ENCODE measurements at regions not wholly inside any gene's neighbourhood (a gene's known extent, or its start where the extent isn't known, plus 50 kb on each side); places are given as distances from the start of the nearest gene placed in this dataset.
"Not testable (repeated sequence)": the region's sequence is repeated elsewhere in the genome, so short reads cannot be mapped to it uniquely, and the experiment has no call there.

DNA sequence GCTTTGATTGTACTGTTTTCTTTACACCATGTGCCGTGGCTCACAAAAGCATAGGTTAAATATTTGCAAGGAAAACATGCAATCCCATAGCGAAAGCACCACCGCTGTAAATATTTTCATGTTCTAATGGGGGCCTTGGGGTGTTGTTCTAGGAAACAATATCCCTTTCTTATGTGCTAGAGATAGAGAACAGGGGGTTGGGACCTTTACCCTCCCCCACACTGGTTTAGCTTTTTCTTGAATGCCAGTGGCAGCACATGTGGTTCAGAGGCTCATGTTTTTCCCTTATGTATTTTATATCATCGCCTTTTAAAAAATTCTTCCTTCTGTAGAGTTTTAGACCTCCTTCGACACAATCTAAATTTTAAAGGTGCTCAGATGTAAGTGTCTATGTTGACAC lies 422.6 kb upstream of the TENM3 start:
- DNase-seq (ENCODE audit: low spot score), result no peak

DNA sequence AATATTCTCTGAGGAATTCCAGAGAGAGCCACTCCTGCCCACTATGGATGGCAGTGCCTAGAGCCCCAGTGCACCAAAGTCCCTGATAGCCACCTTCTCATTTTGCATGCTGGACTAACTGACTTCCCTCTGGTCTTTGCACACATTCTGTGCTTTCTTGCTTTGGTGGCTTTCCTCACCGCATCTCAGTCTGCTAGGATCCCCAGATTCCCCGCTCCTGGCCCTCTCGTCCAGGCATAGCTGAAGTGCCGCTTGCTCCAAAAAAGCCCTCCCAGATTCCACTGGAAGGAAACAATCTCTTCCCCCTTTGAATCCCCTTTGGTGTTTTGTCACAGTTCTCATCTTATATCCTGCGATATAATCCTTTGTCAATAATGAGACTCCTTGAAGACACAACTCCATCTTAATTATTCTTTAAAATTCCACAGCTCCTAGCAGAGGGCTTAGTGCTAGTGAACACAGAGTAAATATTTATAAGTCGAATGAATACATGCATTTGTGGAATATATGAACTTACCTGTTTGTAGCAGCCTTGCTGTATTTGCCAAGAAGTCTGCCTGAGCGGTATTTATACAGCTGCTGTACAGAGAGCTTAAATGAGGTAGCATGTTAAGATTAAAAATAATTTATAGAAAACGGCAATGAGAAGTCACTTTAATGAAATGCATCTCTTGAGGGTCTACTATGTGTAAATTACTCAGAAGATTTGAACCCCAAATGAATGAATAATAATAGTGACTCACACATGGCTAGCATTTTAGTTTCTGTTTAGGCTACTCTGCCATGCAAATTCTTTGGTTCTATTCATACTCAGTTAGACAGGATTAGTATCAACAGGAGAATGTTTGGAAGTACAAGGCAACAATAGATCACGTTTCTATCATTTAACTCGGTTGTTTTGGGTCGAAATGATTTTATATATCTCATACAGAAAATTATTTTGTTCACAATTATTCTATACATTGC lies 421.9 kb upstream of the TENM3 start:
- DNase-seq (ENCODE audit: low spot score), result no peak

DNA sequence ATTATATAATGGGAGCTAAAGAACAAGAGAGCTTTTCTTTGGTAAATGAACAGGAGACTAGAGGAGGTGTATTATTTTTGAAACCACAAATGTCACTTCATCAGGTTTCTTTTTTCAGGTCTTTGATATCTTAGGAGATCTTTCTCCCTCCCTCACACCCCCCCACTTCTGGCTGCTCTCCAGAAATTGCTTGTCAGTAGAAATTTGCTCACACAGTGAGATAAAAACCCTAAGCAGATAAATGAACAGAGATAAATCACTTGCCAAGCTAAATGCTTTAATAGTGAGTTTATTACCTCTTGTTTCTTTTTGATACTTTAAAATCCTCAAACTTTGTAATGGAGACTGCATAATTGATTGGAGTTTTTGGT lies 421.2 kb upstream of the TENM3 start:
- no peak for DNase-seq (ENCODE audit: low spot score)

DNA sequence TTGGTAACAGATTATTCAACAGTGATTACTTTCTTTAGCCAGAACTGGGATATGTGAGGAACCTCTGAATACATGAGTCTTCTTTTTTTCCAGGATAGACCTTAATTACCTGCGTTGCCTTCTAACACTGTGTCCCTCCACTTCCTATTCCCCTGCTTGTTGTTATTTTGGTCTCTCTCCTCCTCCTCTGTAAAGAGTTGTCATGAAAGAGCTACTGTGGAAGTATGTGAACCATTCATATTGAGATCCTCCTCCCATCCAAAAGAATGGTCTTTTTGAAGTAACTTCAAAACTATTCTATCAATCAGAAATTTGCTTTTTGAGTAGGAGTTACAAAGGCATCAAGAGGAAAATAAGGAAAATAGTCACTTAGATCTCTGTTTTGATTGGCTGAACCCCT lies 420.0 kb upstream of the TENM3 start:
- no peak for DNase-seq (ENCODE audit: low spot score)

DNA sequence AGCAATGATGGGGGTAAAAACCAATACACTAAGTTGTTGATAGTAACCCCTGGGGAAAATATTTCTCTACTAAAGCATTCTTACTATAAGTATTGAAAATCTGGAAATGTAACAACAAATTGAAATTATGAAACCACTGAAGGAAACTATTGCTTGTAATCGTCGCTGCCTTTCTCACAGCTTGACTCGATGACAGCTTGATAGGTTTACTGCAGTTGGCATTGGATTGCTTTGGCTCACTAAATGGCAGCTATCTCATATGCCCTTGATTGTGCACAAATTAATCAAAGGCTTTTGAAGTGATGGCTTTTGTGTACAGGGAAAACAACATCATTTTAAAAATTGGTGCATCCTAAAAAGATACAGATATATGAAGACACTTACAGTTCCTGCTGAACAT lies 419.6 kb upstream of the TENM3 start:
- DNase-seq (ENCODE audit: low spot score), result no peak

DNA sequence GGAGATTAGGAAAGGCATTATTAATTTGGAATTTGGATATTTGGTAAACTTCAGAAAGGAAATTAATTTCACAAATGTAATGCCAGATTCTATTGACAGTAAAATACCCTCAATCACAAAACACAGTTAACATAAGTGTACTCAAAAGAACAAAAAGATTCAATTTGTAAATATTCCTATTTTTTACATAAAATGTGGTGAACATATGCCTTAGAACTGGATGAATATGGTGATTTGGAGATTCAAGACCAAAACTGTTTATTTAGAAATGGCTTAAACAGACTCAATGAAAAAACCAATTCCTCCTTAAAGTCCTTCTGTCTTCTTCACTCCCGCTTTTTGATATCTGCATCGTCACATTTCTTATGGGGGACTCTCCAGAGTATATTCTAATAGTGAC lies 417.6 kb upstream of the TENM3 start:
- no peak for DNase-seq (ENCODE audit: low spot score)

DNA sequence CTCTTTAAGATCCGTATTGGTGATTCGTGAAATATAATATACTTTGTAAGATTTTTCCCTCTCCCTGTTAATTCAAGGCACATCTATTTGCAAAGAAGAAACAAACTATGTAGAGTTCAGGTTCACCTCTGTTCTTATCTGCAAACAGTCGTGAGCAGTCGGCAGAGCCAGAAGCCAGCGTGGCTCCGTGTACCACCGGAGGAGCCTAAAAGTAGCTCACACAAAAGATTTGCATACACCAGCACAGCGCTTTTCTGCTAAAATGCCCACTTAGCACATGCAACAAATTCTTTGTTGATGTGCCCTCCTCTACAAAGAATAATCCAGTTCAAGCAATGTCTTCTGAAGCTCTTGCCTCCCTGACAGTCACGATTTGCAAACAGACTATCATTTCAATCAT lies 416.0 kb upstream of the TENM3 start:
- DNase-seq (ENCODE audit: low spot score), result no peak

DNA sequence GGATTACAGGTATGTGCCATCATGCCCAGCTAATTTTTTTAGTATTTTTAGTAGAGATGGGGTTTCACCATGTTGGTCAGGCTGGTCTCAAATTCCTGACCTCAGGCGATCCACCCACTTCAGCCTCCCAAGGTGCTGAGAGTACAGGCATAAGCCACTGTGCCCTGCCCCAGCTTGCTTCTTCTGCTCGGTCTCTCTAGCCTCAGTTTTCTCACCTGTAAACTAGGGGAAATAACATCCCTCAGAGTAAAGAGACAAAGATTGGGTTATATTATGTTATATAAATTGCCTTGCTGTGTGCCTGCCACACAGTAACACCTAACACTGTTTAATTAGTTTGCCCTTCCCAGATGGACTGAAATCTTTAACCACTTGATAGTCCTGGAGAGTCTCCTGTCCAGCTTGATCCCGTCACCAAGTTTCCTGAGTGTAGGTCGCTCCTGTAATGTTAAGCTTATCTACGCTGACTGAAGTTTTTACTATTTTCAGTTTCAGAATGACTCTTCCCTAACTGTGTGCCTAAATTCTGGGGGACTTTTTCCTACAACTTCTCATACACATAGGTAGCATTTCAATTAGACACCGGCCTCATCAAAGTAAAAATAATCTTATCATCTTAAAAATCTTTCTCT lies 412.7 kb upstream of the TENM3 start:
- DNase-seq (ENCODE audit: low spot score), result no peak

DNA sequence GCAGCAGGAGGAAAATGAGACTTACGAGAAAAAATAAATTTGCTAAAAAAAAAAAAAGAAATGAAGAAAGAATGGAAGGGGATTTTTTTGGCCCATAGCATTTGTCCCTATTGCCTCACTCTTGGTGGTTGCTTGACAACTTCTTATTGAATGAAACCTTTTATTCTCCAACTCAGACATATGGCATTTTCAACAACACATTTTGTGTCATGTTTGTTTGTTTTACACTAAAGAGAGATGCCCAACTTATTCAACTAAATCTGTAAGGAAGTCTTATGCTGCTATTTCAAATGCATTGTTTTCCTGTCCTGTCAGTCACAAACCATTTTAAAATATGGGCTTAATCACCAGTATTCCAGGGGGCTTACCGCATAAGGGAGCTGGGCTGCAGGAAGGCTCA lies 409.1 kb upstream of the TENM3 start:
- DNase-seq (ENCODE audit: low spot score), result no peak

DNA sequence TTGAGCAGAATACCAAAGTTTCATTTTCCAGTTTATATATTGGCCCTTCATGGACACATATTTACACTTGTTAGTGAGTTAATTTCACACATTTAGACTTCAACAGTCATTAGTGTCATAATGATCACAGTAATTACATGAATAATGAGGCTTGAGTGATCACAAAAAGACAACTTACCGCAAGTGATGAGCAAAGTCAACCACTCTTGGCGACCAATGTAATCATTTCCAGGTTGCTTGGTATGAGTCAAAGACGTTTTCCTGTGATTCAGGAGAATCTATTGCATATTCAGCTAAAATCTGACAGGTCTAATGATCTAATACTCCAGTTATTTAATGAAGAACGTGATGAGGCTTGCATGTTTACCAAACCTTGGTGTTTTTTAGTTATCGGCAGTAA lies 407.9 kb upstream of the TENM3 start:
- no peak for DNase-seq (ENCODE audit: low spot score)

DNA sequence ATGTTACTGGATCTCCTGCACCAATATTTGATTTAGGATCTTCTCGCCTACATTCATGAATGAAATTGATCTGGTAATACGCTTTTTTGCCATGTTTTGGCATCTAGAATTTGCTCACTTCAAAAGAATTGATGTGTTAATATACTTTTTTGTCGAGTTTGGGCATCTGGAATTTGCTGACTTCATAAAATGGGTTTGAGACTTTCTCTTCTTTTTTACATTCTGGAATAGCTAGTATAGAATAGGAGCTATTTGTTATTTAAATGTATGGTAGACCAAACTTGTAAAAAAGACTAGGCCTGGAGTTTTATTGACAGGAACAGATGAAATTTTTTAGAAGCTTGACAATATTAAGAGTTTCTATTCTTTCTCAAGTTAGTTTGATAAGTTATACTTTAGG lies 404.9 kb upstream of the TENM3 start:
- DNase-seq (ENCODE audit: low spot score), result no peak

DNA sequence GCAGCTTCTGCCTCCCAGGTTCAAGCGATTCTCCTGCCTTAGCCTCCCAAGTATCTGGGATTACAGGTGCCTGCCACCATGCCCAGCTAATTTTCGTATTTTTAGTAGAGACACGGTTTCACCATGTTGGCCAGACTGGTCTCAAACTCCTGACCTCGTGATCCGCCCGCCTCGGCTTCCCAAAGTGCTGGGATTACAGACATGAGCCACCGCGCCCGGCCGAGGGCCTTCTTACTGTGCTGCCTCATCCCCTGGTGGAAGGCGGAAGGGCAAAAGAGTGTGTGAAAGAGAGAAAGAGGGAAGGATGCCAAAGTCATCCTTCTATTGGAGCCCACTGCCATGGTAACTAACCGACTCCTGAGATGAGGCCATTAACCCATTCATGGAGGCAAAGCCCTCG lies 399.4 kb upstream of the TENM3 start:
- not testable (repeated sequence) for DNase-seq (ENCODE audit: low spot score)

DNA sequence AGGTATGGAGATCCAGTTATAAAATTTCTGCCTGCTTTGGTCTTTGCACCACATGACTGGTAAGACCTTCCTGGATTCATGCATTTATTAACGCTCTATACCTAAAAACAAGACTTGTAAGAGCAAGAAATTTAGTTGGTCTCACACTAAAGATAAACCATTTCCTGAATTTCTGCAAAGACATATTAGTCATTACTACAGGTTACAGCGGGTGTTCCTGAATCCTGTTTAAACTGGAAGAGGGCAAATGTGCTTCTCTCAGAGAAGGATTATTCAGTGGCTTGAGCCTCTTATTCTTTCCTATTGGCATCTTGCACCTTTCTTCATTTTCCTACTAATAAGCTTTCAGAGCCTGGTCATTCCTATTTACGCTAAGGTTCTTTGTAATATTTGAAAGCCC lies 397.6 kb upstream of the TENM3 start:
- no peak for DNase-seq (ENCODE audit: low spot score)

DNA sequence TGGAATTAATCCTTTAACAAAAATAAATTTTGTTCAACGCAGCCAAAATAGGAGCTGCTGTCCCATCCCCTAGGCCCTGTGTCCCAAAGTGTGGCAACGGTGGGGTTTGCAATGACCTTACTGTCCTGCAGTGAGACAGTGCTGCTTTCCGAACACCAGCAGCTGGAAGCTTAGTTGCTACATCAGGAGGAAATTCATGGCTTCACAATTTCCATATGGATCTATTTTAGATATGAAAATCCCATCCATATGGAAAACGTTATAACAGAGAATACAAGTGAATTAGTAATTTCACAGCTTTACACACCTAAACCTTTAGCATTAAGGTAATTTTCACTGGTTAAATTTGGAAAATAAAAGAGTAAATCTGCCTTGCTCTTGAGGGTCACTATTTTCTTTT lies 396.3 kb upstream of the TENM3 start:
- DNase-seq (ENCODE audit: low spot score), result no peak

DNA sequence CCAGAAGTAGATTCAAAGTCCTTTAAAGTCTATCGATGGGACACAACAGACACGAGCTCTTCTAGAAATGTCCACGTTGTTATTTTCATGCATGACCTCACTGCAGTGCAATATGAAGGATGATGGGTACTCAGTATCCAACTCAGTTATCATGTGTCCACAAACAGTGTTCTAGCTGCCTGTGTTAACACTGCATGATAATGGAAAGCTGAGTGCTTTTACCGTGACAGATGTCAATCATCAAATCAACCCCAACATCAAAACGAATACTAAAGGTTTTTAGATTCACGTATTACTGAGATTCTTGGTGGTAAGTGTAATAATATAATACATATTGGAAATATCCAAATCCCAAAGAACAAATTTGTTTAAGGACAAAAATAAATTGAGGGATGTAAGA lies 394.8 kb upstream of the TENM3 start:
- no peak for DNase-seq (ENCODE audit: low spot score)

DNA sequence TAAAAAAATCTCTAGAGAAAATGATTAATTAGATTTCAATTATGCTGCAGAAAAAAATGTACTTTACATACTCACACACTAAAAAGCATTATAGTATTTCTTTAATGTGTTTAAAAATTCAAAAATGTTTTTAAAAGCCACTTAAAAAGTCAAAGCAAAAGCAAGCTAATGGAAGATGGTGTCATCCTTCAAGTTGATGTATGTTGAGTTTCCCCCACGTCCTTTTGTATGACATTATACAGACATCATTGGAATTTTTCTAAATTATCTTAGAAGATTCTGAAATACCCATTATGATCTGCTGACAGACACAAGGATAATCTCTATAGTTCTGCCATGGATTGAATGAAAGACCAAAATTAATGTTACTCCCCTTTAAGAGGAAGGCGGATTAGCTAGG lies 393.7 kb upstream of the TENM3 start:
- DNase-seq (ENCODE audit: low spot score), result no peak

DNA sequence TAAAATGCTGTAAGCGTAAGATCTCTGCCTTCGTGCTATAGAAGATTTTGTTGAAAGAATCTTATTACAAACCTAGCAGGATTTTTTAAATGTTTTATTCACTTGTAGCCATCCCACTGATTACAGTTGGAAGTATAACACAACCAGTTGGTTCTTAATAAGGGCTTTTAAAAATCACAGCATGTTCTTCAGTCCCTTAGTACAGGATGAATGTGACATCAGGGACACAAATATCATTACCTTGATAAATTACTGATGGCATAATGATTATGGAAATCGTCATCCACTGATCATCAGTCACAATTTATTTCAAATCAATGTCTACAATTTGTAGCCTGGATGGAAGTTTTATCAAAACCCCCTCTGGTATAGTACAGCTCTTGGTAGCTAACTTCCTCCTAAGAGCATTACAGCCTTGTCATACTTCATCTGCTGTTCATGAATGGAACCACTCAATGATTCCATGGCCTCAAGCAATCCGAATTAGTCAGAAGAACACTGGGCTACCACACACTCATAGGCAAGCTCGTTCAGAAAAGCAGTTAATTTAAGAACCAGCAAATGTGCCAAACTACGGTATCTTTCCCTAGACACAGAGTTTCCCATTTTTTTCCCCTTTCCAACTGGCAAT lies 389.2 kb upstream of the TENM3 start:
- DNase-seq (ENCODE audit: low spot score), result peak; percentile 86

DNA sequence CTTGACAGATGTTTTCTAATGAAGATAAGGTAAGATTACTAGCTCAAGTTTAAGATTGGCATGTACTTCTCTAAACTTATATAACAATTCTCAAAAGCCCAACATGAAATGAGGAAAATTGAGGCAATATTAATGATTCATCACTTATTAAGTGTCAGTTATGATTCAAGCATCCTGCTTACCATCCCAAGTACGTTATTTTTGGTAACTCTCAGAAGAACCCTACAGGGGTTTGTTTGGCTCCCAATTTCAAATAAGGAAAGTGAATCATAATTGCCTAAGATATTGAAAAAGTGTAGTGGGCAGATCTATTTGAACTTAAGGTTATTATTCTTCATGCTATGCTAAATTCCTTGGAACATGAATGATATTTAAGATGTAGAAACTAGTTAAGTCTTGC lies 387.9 kb upstream of the TENM3 start:
- no peak for DNase-seq (ENCODE audit: low spot score)

DNA sequence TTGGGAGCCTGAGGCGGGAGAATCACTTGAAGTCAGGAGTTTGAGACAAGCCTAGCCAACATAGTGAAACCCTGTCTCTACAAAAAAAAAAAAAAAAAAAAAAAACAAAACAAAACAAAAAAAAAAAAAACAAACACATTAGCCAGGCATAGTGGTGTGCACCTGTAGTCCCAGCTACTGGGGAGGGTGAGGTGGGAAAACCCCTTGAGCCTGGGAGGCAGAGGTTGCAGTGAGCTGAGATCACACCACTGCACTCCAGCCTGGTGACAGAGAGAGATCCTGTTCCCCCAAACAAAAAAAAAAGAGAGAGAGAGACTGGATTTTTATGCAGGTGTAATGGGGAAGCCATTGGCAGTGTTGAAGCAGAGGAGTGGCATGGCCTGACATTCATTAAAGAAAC lies 385.7 kb upstream of the TENM3 start:
- DNase-seq (ENCODE audit: low spot score), result not testable (repeated sequence)

DNA sequence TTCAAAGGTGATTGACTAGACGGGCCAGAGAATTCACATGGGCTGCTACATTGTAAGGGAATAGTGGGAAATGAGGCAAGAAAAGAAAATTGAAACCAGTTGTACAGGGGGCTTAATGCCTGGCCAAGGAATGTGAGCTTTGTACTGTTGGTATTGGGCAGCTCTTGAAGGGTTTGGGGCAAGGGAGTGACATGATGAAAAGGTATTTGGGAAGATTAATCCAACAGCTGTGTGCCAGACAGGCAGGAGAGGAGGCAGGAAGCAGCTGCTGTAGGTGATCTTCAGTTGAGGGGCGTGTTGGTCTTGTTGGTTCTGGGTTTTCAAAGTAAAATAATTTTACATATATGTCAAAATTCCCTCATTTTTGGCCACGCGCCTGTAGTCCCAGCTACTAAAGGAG lies 384.5 kb upstream of the TENM3 start:
- no peak for DNase-seq (ENCODE audit: low spot score)

DNA sequence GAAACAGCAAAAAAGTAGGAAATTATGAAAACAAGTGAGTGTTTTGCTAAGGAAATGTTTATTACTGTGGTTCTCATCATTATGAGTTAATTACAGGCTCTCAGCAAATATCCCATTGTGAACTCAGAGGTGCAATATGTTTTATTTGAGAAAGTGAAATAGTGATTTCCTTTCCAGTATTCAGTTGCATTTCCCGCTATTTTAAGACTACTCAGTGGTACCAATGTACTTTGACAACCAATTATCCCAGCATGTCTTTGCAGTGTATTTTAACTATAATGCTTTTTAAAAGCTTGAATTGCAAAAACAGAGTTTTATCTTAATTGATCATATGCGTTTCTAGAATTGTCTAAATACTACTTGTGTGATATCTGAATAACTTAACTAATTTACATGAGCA lies 383.8 kb upstream of the TENM3 start:
- no peak for DNase-seq (ENCODE audit: low spot score)

DNA sequence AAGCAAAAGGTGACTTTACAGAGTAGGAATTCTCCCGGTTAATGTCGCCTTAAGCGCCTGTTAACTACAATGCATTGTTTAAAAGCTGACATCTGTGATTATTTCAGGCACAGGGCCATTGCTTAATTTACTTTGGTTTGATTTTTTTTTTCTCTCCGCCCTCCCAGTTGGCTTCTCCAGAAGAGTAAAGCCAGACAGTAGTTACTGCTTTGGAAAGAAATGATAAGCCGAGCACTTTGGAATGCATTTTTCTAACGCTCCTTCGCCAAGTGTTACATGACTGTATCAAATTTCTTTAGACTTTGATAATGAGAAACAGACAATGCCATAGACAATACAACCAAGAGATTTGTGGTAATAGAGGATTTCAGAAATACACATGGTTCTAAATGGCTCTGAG lies 383.0 kb upstream of the TENM3 start:
- DNase-seq (ENCODE audit: low spot score), result no peak

DNA sequence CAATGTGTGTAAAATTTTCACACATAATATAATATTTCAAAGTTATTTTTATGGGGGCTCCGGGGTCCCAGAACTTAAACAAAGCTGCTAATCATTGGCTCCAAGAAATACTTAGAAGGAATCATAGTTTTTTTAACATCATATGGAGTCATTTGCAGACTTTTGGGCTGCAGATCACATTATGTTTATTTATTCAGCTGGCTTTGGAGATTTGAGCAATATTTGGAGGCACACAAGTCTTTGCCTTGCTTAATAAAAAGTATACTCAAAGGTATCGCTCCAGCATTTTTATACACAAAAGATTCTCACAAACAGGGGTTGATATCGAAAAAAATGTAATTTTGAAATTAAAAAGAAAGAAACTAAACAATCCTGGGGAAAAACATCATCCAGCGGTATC lies 382.5 kb upstream of the TENM3 start:
- no peak for DNase-seq (ENCODE audit: low spot score)
